A549 (cell line): ENCODE measurements at regions not wholly inside any gene's neighbourhood (a gene's known extent, or its start where the extent isn't known, plus 50 kb on each side); places are given as distances from the start of the nearest gene placed in this dataset.

Source experiments
- ATAC-seq, 2 experiments: fragments of 200-7000 bp in 1 of 2; fragments of >200 bp in 1 of 2; cut with Nextera tagmentation in 1 of 2; cut with Tn5 transposase in 1 of 2; 3 replicates each; pipeline versions ENCODE4 v1.8.0 to v1.9.1; 2018 to 2020; ENCODE audit warnings: mild to moderate bottlenecking in 1 of 2, moderate library complexity in 1 of 2
- CTCF ChIA-PET: fragments of 300-600 bp; sonication (Branson Sonifier 250); formaldehyde crosslinking; extraction: SDS; loops from one replicate; lab custom pipeline; 2021; ENCODE audit warnings: antibody characterized with exemption, inconsistent platforms; lab: Yijun Ruan, JAX
- POLR2A ChIA-PET: fragments of 350-600 bp; formaldehyde crosslinking; extraction: SDS; loops from one replicate; lab custom pipeline; 2021; ENCODE audit warnings: antibody characterized with exemption, inconsistent platforms; lab: Yijun Ruan, JAX
- DNase-seq, 2 experiments: peaks; one replicate each; pipeline versions ENCODE4 v3.0.0 to v3.0.0-alpha.2; 2011 to 2016; ENCODE audit warnings: low read depth in 1 of 2, low spot score in 1 of 2
- FAIRE-seq: peaks from 2 replicates; lab custom pipeline; 2011; peaks lifted over from hg19 to GRCh38; lab: Jason Lieb, UNC
- H3K27ac ChIP-seq, 2 experiments: fragments of >200 bp; sonication (Bioruptor Twin); formaldehyde crosslinking; 3 replicates each; pipeline ENCODE4 v1.5.1; 2016 to 2017
- H3K4me1 ChIP-seq: fragments of >200 bp; sonication (Bioruptor Twin); formaldehyde crosslinking; 3 replicates; pipeline ENCODE4 v1.6.1; 2016
- H3K4me2 ChIP-seq: fragments of >200 bp; sonication (Bioruptor Twin); formaldehyde crosslinking; 3 replicates; pipeline ENCODE4 v1.6.1; 2016
- H3K4me3 ChIP-seq: fragments of >200 bp; sonication (Bioruptor Twin); formaldehyde crosslinking; 3 replicates; pipeline ENCODE4 v1.5.1; 2016
- H3K9me3 ChIP-seq: fragments of >200 bp; sonication (Bioruptor Twin); formaldehyde crosslinking; 3 replicates; pipeline ENCODE4 v1.6.1; 2016
- BHLHE40 ChIP-seq: IDR thresholded peaks from 2 replicates; pipeline ENCODE4 v1.6.1; 2012; ENCODE audit warnings: low read depth, low read length, inconsistent platforms
- CBX8 ChIP-seq: fragments of 200-600 bp; sonication (generic); IDR thresholded peaks from 2 replicates; pipeline ENCODE4 v1.6.1; 2016
- CHD2 ChIP-seq: fragments of 150-350 bp; IDR thresholded peaks from 2 replicates; pipeline ENCODE4 v1.6.1; 2014; ENCODE audit warnings: low read length; ENCODE audit not compliant: partially characterized antibody
- E2F6 ChIP-seq: IDR thresholded peaks from 2 replicates; pipeline ENCODE4 v1.6.1; 2012; ENCODE audit warnings: low read depth, borderline replicate concordance
- EHMT2 ChIP-seq: fragments of 200-600 bp; sonication (generic); IDR thresholded peaks from 2 replicates; pipeline ENCODE4 v1.6.1; 2016; ENCODE audit warnings: antibody characterized with exemption, low read depth, mild to moderate bottlenecking, moderate library complexity
- ELK1 ChIP-seq: fragments of 150-350 bp; IDR thresholded peaks from 2 replicates; pipeline ENCODE4 v1.6.1; 2014; ENCODE audit warnings: low read depth, mild to moderate bottlenecking, low read length
- EP300 ChIP-seq, 2 experiments: fragments of >200 bp; sonication (Bioruptor Twin); formaldehyde crosslinking; IDR thresholded peaks; 2 replicates in 1 of 2; 3 replicates in 1 of 2; pipeline ENCODE4 v1.6.1; 2016 to 2017
- ESRRA ChIP-seq: fragments of 150-350 bp; IDR thresholded peaks from 2 replicates; pipeline ENCODE4 v1.6.1; 2014; ENCODE audit warnings: mild to moderate bottlenecking, low read length, borderline replicate concordance
- FOSB ChIP-seq: fragments of 250-450 bp; sonication (Bioruptor Pico); IDR thresholded peaks from 2 replicates; pipeline ENCODE4 v1.5.0; 2020; ENCODE audit warnings: mild to moderate bottlenecking, moderate library complexity
- GATA3 ChIP-seq: IDR thresholded peaks from 2 replicates; pipeline ENCODE4 v1.6.1; 2012; ENCODE audit warnings: borderline replicate concordance
- HDAC2 ChIP-seq: fragments of 200-600 bp; sonication (generic); IDR thresholded peaks from 2 replicates; pipeline ENCODE4 v1.6.1; 2016
- HMGXB4 ChIP-seq: fragments of 250-450 bp; sonication (Bioruptor Pico); IDR thresholded peaks from 2 replicates; pipeline ENCODE4 v1.5.0; 2021; ENCODE audit warnings: mild to moderate bottlenecking, moderate library complexity, borderline replicate concordance
- HOXA7 ChIP-seq: fragments of 250-450 bp; sonication (Bioruptor Pico); IDR thresholded peaks from 2 replicates; pipeline ENCODE4 v1.5.0; 2020; ENCODE audit warnings: mild to moderate bottlenecking, moderate library complexity
- HOXB5 ChIP-seq: fragments of 250-450 bp; sonication (Bioruptor Pico); IDR thresholded peaks from 2 replicates; pipeline ENCODE4 v1.5.0; 2020; ENCODE audit warnings: mild to moderate bottlenecking, moderate library complexity
- JUN ChIP-seq, 2 experiments: fragments of >200 bp; sonication (Bioruptor Twin); formaldehyde crosslinking; IDR thresholded peaks; 2 replicates in 1 of 2; 3 replicates in 1 of 2; pipeline ENCODE4 v1.6.1; 2016 to 2017
- JUNB ChIP-seq: fragments of >200 bp; sonication (Bioruptor Twin); formaldehyde crosslinking; IDR thresholded peaks from 2 replicates; pipeline ENCODE4 v1.6.1; 2016
- KDM1A ChIP-seq: fragments of 200-600 bp; sonication (generic); IDR thresholded peaks from 2 replicates; pipeline ENCODE4 v1.6.1; 2016; ENCODE audit warnings: low read depth, mild to moderate bottlenecking
- MYC ChIP-seq: IDR thresholded peaks from 2 replicates; pipeline ENCODE4 v1.6.1; 2012; ENCODE audit warnings: mild to moderate bottlenecking, inconsistent platforms, low read length, improper control_type of control experiment, borderline replicate concordance
- NR3C1 ChIP-seq: fragments of >200 bp; sonication (Bioruptor Twin); formaldehyde crosslinking; IDR thresholded peaks from 3 replicates; pipeline ENCODE4 v1.6.1; 2017
- PBX3 ChIP-seq: IDR thresholded peaks from 2 replicates; pipeline ENCODE4 v1.6.1; 2012
- POLR2A ChIP-seq: IDR thresholded peaks from 2 replicates; pipeline ENCODE4 v1.6.1; 2012; ENCODE audit warnings: mild to moderate bottlenecking, low read length
- POLR2AphosphoS2 ChIP-seq: conservative IDR thresholded peaks from 2 replicates; pipeline ENCODE4 v1.6.1; 2012; ENCODE audit warnings: low read length, improper control_type of control experiment, inconsistent platforms
- RAD21 ChIP-seq, 2 experiments: fragments of >200 bp in 1 of 2; sonication (Bioruptor Twin) in 1 of 2; formaldehyde crosslinking in 1 of 2; IDR thresholded peaks in 1 of 2; conservative IDR thresholded peaks in 1 of 2; 2 replicates in 1 of 2; 3 replicates in 1 of 2; pipeline ENCODE4 v1.6.1; 2012 to 2018; ENCODE audit warnings: inconsistent platforms in 1 of 2
- RARB ChIP-seq: fragments of 250-450 bp; sonication (Bioruptor Pico); IDR thresholded peaks from 2 replicates; pipeline ENCODE4 v1.8.0; 2021; ENCODE audit warnings: mild to moderate bottlenecking, moderate library complexity
- REST ChIP-seq: fragments of 200-600 bp; sonication (generic); IDR thresholded peaks from 2 replicates; pipeline ENCODE4 v1.6.1; 2016; ENCODE audit warnings: antibody characterized with exemption, mild to moderate bottlenecking, moderate library complexity
- SMC3 ChIP-seq: fragments of >200 bp; sonication (Bioruptor Twin); formaldehyde crosslinking; IDR thresholded peaks from 3 replicates; pipeline ENCODE4 v1.6.1; 2018; ENCODE audit warnings: inconsistent platforms
- SREBF2 ChIP-seq: fragments of 450-650 bp; IDR thresholded peaks from 2 replicates; pipeline ENCODE4 v1.6.1; 2014; ENCODE audit warnings: mild to moderate bottlenecking, moderate library complexity
- USF2 ChIP-seq: fragments of 450-650 bp; IDR thresholded peaks from 2 replicates; pipeline ENCODE4 v1.6.1; 2014; ENCODE audit warnings: antibody characterized with exemption
- ZC3H11A ChIP-seq: fragments of 450-650 bp; IDR thresholded peaks from 2 replicates; pipeline ENCODE4 v1.6.1; 2014; ENCODE audit warnings: antibody characterized with exemption, mild to moderate bottlenecking
- ZFP36 ChIP-seq: fragments of 450-650 bp; IDR thresholded peaks from 2 replicates; pipeline ENCODE4 v1.6.1; 2014; ENCODE audit warnings: borderline replicate concordance; ENCODE audit not compliant: partially characterized antibody
- ZSCAN20 ChIP-seq: fragments of 250-450 bp; sonication (Bioruptor Pico); IDR thresholded peaks from 2 replicates; pipeline ENCODE4 v1.8.0; 2022; ENCODE audit warnings: mild to moderate bottlenecking, moderate library complexity
- WGBS: methylation state at CpG from one replicate; pipeline ENCODE4 v1.1.6; 2017; ENCODE audit errors: missing lambda C conversion rate; 5-methylcytosine and 5-hydroxymethylcytosine counted together

- no peak for ATAC-seq
- Histone ChIP-seq H3K4me1 (no peaks in the 10 kb centered on the region), H3K27ac (no peak overlapping the region), H3K4me3 (no peak overlapping the region), H3K4me2 (no peak overlapping the region), H3K9me3 (no peaks in the 10 kb centered on the region)
- WGBS, result 4% methylated on average over 3 of the region's 7 CpGs
- POLR2A ChIA-PET, result no interaction called here
- TF ChIP-seq EHMT2, result no peak
- TF ChIP-seq E2F6, result no peak
- TF ChIP-seq PBX3, result no peak
- TF ChIP-seq ELK1, result no peak
- TF ChIP-seq BHLHE40, result no peak
- TF ChIP-seq JUNB, result no peak
- no peak for TF ChIP-seq HOXB5
- TF ChIP-seq HOXA7 (CRISPR knock-in tag), result no peak
- no peak for TF ChIP-seq ZSCAN20 (CRISPR knock-in tag)
- no peak for TF ChIP-seq NR3C1
- no peak for TF ChIP-seq ZFP36
- TF ChIP-seq SMC3, result no peak
- no peak for TF ChIP-seq POLR2AphosphoS2
- TF ChIP-seq USF2, result no peak
- TF ChIP-seq POLR2A, result no peak
- TF ChIP-seq ZC3H11A, result no peak
- no peak for TF ChIP-seq HDAC2
- no peak for TF ChIP-seq KDM1A
- no peak for TF ChIP-seq ESRRA
- DNase-seq, result no peak
- no peak for FAIRE-seq
- CTCF ChIA-PET, result no interaction called here
Observed at GRCh38 chr22:49070501-49070900, 757.2 kb downstream of the BRD1 start.

GRCh38 chr22:49068861-49069500 is 758.7 kb downstream of the BRD1 start:
- Histone ChIP-seq H3K27ac (no peak overlapping the region), H3K4me2 (no peak overlapping the region), H3K4me3 (no peak overlapping the region), H3K9me3 (no peaks in the 10 kb centered on the region)
- 20% methylated on average over 13 of the region's 15 CpGs for WGBS
- FAIRE-seq (no peak), DNase-seq (no peak)
- POLR2A ChIA-PET, result no interaction called here
- CTCF ChIA-PET, result no interaction called here
- TF ChIP-seq SREBF2 (no peak), FOSB (CRISPR knock-in tag) (no peak), HMGXB4 (CRISPR knock-in tag) (no peak), ZSCAN20 (CRISPR knock-in tag) (no peak), ZC3H11A (no peak), MYC (no peak), CHD2 (no peak), SMC3 (no peak), REST (no peak), GATA3 (no peak), CBX8 (no peak), EP300 (IDR thresholded peaks at IDR 0.05) (no peak), RARB (no peak), JUN (IDR thresholded peaks at IDR 0.05) (no peak), RAD21 (conservative IDR thresholded peaks at IDR 0.05 in 1 of 2, IDR thresholded peaks at IDR 0.05 in 1 of 2) (no peak)
- TF ChIP-seq, all 56 proteins: peak for 0
- H3K4me1 ChIP-seq, result no peaks in the 10 kb centered on the region
- no peak for ATAC-seq
